Upper lobe of left lung (tissue), 6 donors: ENCODE measurements at regions not wholly inside any gene's neighbourhood (a gene's known extent, or its start where the extent isn't known, plus 50 kb on each side); places are given as distances from the start of the nearest gene placed in this dataset.
A peak's percentile ranks its signal among the peaks of the same experiment; 100 is the strongest.

Source experiments
- ATAC-seq, 2 donors: fragments of 200-7000 bp; cut with Tn5 transposase; one replicate each; pipeline ENCODE4 v1.9.1; 2022; ENCODE audit warnings: mild to moderate bottlenecking in 2 of 2, moderate library complexity in 2 of 2; ENCODE audit not compliant: low FRiP score in 2 of 2
- DNase-seq, 2 donors: peaks; one replicate each; pipeline ENCODE4 v3.0.0-alpha.2; 2019 to 2020
- H3K27ac ChIP-seq, 4 donors: fragments of 200-600 bp; sonication (generic); one replicate each; pipeline ENCODE4 v1.5.1; 2016 to 2019
- H3K27me3 ChIP-seq, 4 donors: fragments of 200-600 bp; sonication (generic); one replicate each; pipeline ENCODE4 v1.5.1; 2017 to 2019
- H3K36me3 ChIP-seq, 4 donors: fragments of 200-600 bp; sonication (generic); one replicate each; pipeline ENCODE4 v1.5.1; 2016 to 2019
- H3K4me1 ChIP-seq, 4 donors: fragments of 200-600 bp; sonication (generic); one replicate each; pipeline ENCODE4 v1.5.1; 2018 to 2019
- H3K4me3 ChIP-seq, 4 donors: fragments of 200-600 bp; sonication (generic); one replicate each; pipeline ENCODE4 v1.5.1; 2017 to 2019; ENCODE audit warnings: mild to moderate bottlenecking in 2 of 4, moderate library complexity in 1 of 4
- H3K9me3 ChIP-seq, 4 donors: fragments of 200-600 bp; sonication (generic); one replicate each; pipeline ENCODE4 v1.5.1; 2018 to 2019
- CTCF ChIP-seq, 6 experiments: fragments of 450-650 bp in 4 of 6; fragments of 200-600 bp in 2 of 6; sonication (generic) in 2 of 6; IDR thresholded peaks; one replicate each; pipeline ENCODE4 v1.5.1; 2016 to 2019; ENCODE audit warnings: antibody characterized with exemption in 6 of 6
- EP300 ChIP-seq, 4 donors: sonication (generic); formaldehyde crosslinking; IDR thresholded peaks; one replicate each; pipeline ENCODE4 v1.5.1; 2017; ENCODE audit warnings: antibody characterized with exemption in 4 of 4, control low read depth in 2 of 4
- POLR2A ChIP-seq, 4 donors: fragments of 450-650 bp; IDR thresholded peaks; one replicate each; pipeline ENCODE4 v1.5.1; 2016 to 2017; ENCODE audit warnings: antibody characterized with exemption in 4 of 4, mild to moderate bottlenecking in 2 of 4
- POLR2AphosphoS5 ChIP-seq, 2 donors: sonication (generic); formaldehyde crosslinking; IDR thresholded peaks; one replicate each; pipeline ENCODE4 v1.5.1; 2017; ENCODE audit warnings: antibody characterized with exemption in 2 of 2
- WGBS, 2 donors: methylation state at CpG; one replicate each; pipeline ENCODE4 v1.1.5; 2017 to 2018; 5-methylcytosine and 5-hydroxymethylcytosine counted together
- donor health status: DM: no; HTN: no; CAD: no; lungs with moderate emphysema.
- donor health status: DM: no; HTN: yes; CAD: no; lungs with severe emphysema.

GRCh38 chr6:50995036-50995435, 176.4 kb downstream of the TFAP2B start:
- no peak overlapping the region for H3K27ac ChIP-seq
- DNase-seq (no peak), ATAC-seq (no peak)
- no peaks in the 10 kb centered on the region for H3K4me1 ChIP-seq
- H3K36me3 ChIP-seq = no peaks in the 10 kb centered on the region
- WGBS, 2 donors = 77 to 89% methylated on average over 5 of the region's 5 CpGs
- TF ChIP-seq EP300 (IDR thresholded peaks at IDR 0.05) (no peak), POLR2AphosphoS5 (IDR thresholded peaks at IDR 0.05) (no peak), POLR2A (IDR thresholded peaks at IDR 0.05) (no peak), CTCF (IDR thresholded peaks at IDR 0.05) (no peak)
- no peaks in the 10 kb centered on the region for H3K9me3 ChIP-seq
- H3K27me3 ChIP-seq = no peaks in the 10 kb centered on the region
- no peak overlapping the region for H3K4me3 ChIP-seq

- Histone ChIP-seq H3K27ac (peak overlapping the region in 1 of 4 donors; percentile 23), H3K27me3 (no peaks in the 10 kb centered on the region), H3K4me3 (no peak overlapping the region), H3K9me3 (no peaks in the 10 kb centered on the region), H3K4me1 (no peaks in the 10 kb centered on the region), H3K36me3 (no peaks in the 10 kb centered on the region)
- ATAC-seq = no peak
- TF ChIP-seq EP300 (IDR thresholded peaks at IDR 0.05) = no peak
- no peak for TF ChIP-seq POLR2A (IDR thresholded peaks at IDR 0.05)
- no peak for TF ChIP-seq POLR2AphosphoS5 (IDR thresholded peaks at IDR 0.05)
- no peak for DNase-seq
- 34 to 67% methylated on average over 1 of the region's 1 CpG for WGBS, 2 donors
Observed at GRCh38 chr6:50998905-50999304, 180.2 kb downstream of the TFAP2B start.

- no peak for ATAC-seq
- H3K27ac ChIP-seq = no peak overlapping the region
Observed at GRCh38 chr6:51001399-51001798, 182.7 kb downstream of the TFAP2B start.

GRCh38 chr6:51004380-51004779, 185.7 kb downstream of the TFAP2B start:
- DNase-seq (no peak), ATAC-seq (no peak)
- no peak overlapping the region for H3K27ac ChIP-seq
- no peaks in the 10 kb centered on the region for H3K4me1 ChIP-seq
- H3K4me3 ChIP-seq = no peak overlapping the region
- no peaks in the 10 kb centered on the region for H3K27me3 ChIP-seq
- 60 to 78% methylated on average over 4 of the region's 4 CpGs for WGBS, 2 donors
- TF ChIP-seq POLR2A (IDR thresholded peaks at IDR 0.05) (no peak), CTCF (IDR thresholded peaks at IDR 0.05) (no peak)
- H3K36me3 ChIP-seq = no peaks in the 10 kb centered on the region
- no peaks in the 10 kb centered on the region for H3K9me3 ChIP-seq

More at GRCh38 chr6:51001399-51001798, 182.7 kb downstream of the TFAP2B start:
- Histone ChIP-seq H3K27me3 (no peaks in the 10 kb centered on the region), H3K4me1 (no peaks in the 10 kb centered on the region), H3K4me3 (no peak overlapping the region), H3K36me3 (no peaks in the 10 kb centered on the region), H3K9me3 (no peaks in the 10 kb centered on the region)
- no peak for TF ChIP-seq EP300 (IDR thresholded peaks at IDR 0.05)
- TF ChIP-seq POLR2AphosphoS5 (IDR thresholded peaks at IDR 0.05) = no peak
- TF ChIP-seq CTCF (IDR thresholded peaks at IDR 0.05) = no peak
- no peak for TF ChIP-seq POLR2A (IDR thresholded peaks at IDR 0.05)
- no peak for DNase-seq
- WGBS, 2 donors = 77 to 95% methylated on average over 1 of the region's 1 CpG

- Histone ChIP-seq H3K27me3 (no peaks in the 10 kb centered on the region), H3K4me1 (no peaks in the 10 kb centered on the region), H3K36me3 (no peaks in the 10 kb centered on the region), H3K27ac (no peak overlapping the region), H3K4me3 (no peak overlapping the region), H3K9me3 (no peaks in the 10 kb centered on the region)
- no peak for TF ChIP-seq POLR2A (IDR thresholded peaks at IDR 0.05)
- TF ChIP-seq POLR2AphosphoS5 (IDR thresholded peaks at IDR 0.05) = no peak
- TF ChIP-seq CTCF (IDR thresholded peaks at IDR 0.05) = no peak
- no peak for TF ChIP-seq EP300 (IDR thresholded peaks at IDR 0.05)
- no peak for DNase-seq
- ATAC-seq = no peak
Observed at GRCh38 chr6:51005779-51006178, 187.1 kb downstream of the TFAP2B start.
